Ascending aorta (tissue), 2 donors: ENCODE measurements at regions not wholly inside any gene's neighbourhood (a gene's known extent, or its start where the extent isn't known, plus 50 kb on each side); places are given as distances from the start of the nearest gene placed in this dataset.
"Not testable (repeated sequence)": the region's sequence is repeated elsewhere in the genome, so short reads cannot be mapped to it uniquely, and the experiment has no call there.

Source experiments
- DNase-seq, 2 donors: peaks; one replicate each; pipeline ENCODE4 v3.0.0-alpha.2; 2019; ENCODE audit warnings: low spot score in 2 of 2
- H3K27ac ChIP-seq, 2 donors: fragments of 200-600 bp; sonication (generic); one replicate each; pipeline ENCODE4 v1.5.1; 2016 to 2017; ENCODE audit warnings: mild to moderate bottlenecking in 1 of 2
- H3K27me3 ChIP-seq: fragments of 200-600 bp; sonication (generic); one replicate; pipeline ENCODE4 v1.5.1; 2017
- H3K36me3 ChIP-seq, 2 donors: fragments of 200-600 bp; sonication (generic); one replicate each; pipeline ENCODE4 v1.5.1; 2016
- H3K4me1 ChIP-seq, 2 donors: fragments of 200-600 bp; sonication (generic); one replicate each; pipeline ENCODE4 v1.5.1; 2016 to 2017; ENCODE audit warnings: mild to moderate bottlenecking in 1 of 2
- H3K4me3 ChIP-seq, 2 donors: fragments of 200-600 bp; sonication (generic); one replicate each; pipeline ENCODE4 v1.5.1; 2016 to 2017; ENCODE audit warnings: mild to moderate bottlenecking in 1 of 2
- H3K9me3 ChIP-seq, 2 donors: fragments of 200-600 bp; sonication (generic); one replicate each; pipeline ENCODE4 v1.5.1; 2016
- CTCF ChIP-seq, 3 experiments: fragments of 200-600 bp in 2 of 3; fragments of 450-650 bp in 1 of 3; sonication (generic) in 2 of 3; IDR thresholded peaks; one replicate each; pipeline ENCODE4 v1.5.1; 2016 to 2019; ENCODE audit warnings: antibody characterized with exemption in 3 of 3, mild to moderate bottlenecking in 1 of 3, moderate library complexity in 1 of 3
- intact Hi-C: fragments of 100-400 bp; cut with DNase I; formaldehyde crosslinking; loops from one replicate; pipeline ENCODE4 v1.15.1; 2023

DNA sequence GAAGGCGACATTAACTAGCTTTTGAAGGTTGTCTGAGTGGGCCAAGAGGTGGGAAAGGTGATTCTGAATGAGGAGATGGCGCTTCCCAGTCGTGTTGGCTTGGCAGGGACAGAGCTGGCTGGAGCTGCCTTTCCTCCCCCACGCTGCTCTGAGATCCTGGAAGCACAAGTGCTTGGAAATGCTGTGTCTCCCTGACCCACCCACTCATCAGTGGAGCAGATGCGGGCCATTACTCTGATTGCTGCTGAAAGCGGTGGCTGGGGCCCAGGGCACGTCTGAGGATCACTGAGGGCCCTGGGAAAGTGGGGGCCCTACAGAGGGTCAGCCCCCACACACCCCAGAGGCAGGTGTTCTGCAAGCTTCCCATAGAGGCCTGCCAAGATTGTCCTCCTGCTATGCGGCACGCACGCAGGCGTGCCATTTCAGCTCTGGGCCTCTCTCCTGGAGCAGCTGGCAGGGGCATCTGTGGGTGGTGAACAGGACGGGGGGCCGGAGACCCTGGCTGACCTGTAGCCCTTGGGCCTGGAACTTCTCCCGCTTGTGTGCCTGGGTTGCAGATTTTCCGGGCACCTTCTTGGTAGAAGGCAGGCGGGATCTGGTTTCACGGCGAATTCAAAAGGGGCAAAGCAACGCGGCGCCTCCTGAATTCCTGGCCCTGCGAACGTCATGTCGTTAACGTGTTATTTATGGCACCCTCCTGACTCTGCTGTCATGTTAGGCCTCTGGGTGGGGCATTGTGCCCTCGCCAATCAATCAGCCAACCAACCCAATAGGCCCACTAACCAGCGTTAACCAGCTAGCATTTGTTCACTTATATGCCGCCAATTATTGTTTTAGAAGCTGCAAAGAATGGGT is 133.8 kb upstream of the TBX3 start:
- Histone ChIP-seq H3K9me3 (no peaks in the 10 kb centered on the region), H3K27me3 (no peaks in the 10 kb centered on the region), H3K4me3 (no peak overlapping the region), H3K4me1 (no peaks in the 10 kb centered on the region), H3K36me3 (no peaks in the 10 kb centered on the region), H3K27ac (no peak overlapping the region)
- intact Hi-C loops = no loop called here
- TF ChIP-seq CTCF (IDR thresholded peaks at IDR 0.05) = no peak
- no peak for DNase-seq

DNA sequence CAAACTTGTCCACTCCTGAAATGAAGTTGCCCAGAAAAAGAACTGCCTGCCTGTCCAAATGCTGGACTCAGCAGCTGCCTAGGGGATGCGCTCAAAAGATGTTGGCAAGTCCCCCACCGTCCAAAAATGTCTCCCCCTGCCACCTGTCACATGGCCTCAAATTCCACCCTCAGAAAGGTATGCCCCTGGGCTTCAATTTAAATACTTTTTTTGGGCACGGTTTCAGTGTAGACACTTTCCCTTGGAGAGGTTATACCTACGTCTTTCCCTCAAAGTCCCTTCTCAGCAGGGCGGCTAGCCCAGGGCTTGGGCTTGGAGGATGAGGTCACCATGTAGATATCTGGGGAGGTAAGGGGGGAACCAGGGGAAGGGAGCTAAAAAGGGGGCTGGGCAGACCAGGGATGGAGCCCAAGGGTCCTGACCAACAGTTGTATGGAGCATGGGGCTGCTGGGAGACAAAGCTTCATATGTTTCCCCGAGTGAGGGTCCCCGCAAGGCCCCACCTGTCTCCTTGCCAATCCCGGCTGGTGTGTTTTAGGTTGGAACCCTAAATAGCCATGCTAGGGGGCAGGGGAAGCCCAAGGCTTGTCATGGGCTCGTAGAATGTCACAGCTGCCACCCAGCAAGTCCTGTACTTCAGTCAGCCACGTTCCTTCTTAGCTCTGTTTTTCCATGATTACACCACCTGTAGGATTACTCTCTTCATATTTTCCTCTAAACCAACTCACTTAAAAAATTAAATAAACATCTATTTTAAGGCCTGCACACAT is 131.2 kb upstream of the TBX3 start:
- H3K27ac ChIP-seq = no peak overlapping the region
- H3K36me3 ChIP-seq = no peaks in the 10 kb centered on the region
- no peak for TF ChIP-seq CTCF (IDR thresholded peaks at IDR 0.05)
- no peaks in the 10 kb centered on the region for H3K27me3 ChIP-seq
- no peaks in the 10 kb centered on the region for H3K9me3 ChIP-seq
- no peak overlapping the region for H3K4me3 ChIP-seq
- no peak for DNase-seq
- intact Hi-C loops = no loop called here
- H3K4me1 ChIP-seq = no peaks in the 10 kb centered on the region

- no peak for DNase-seq
- no peak overlapping the region for H3K27ac ChIP-seq
- intact Hi-C loops = no loop called here
- H3K4me3 ChIP-seq = no peak overlapping the region
- no peak for TF ChIP-seq CTCF (IDR thresholded peaks at IDR 0.05)
- no peaks in the 10 kb centered on the region for H3K27me3 ChIP-seq
- no peaks in the 10 kb centered on the region for H3K4me1 ChIP-seq
- H3K36me3 ChIP-seq = no peaks in the 10 kb centered on the region
- no peaks in the 10 kb centered on the region for H3K9me3 ChIP-seq
These were observed 129.1 kb upstream of the TBX3 start for GRCh38 chr12:114812858-114813761.

GRCh38 chr12:114812384-114812783 is 128.4 kb upstream of the TBX3 start:
- Histone ChIP-seq H3K27me3 (no peaks in the 10 kb centered on the region), H3K27ac (no peak overlapping the region), H3K36me3 (no peaks in the 10 kb centered on the region), H3K4me3 (no peak overlapping the region), H3K4me1 (no peaks in the 10 kb centered on the region), H3K9me3 (no peaks in the 10 kb centered on the region)
- intact Hi-C loops = no loop called here
- no peak for TF ChIP-seq CTCF (IDR thresholded peaks at IDR 0.05)
- no peak for DNase-seq

DNA sequence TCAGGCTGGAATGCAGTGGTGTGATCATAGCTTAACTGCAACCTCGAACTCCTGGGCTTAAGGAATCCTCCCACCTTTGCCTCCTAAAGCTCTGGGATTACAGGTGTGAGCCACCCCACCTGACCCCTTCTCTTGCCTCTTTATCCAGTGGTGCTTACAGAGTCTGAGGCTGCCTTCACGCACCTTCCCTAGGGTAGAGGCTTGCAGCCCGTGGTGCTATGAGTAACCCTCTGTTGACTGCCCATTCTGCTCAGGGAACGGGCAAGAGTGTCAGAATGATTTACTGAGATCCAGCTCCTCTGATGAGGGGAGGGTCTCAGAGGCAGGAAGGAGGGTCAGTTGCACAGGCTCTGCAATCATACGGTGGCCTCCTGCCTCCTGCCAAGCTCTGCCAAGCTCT is 125.1 kb upstream of the TBX3 start:
- DNase-seq = no peak
- intact Hi-C loops = no loop called here
- TF ChIP-seq CTCF (IDR thresholded peaks at IDR 0.05) = no peak

DNA sequence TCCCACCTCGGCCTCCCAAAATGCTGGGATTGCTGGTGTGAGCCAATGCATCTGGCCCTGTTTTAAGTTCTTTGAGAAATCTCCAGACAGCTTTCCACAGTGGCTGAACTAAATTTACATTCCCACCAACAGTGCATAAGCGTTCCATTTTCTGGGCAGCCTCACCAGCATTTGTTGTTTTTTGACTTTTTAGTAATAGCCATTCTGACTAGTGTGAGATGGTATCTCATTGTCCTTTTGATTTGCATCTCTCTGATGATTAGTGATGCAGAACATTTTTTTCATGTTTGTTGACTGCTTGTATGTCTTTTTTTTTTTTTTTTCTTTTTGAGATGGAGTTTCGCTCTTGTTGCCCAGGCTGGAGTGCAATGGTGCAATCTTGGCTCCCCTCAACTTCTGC is 117.4 kb upstream of the TBX3 start:
- H3K4me3 ChIP-seq, H3K36me3 ChIP-seq, H3K27ac ChIP-seq, H3K9me3 ChIP-seq, intact Hi-C loops, H3K4me1 ChIP-seq, H3K27me3 ChIP-seq, DNase-seq: not testable (repeated sequence)

More for the DNA sequence above, 125.1 kb upstream of the TBX3 start:
- Histone ChIP-seq H3K9me3 (no peaks in the 10 kb centered on the region), H3K36me3 (no peaks in the 10 kb centered on the region), H3K4me3 (no peak overlapping the region), H3K4me1 (no peaks in the 10 kb centered on the region), H3K27me3 (no peaks in the 10 kb centered on the region), H3K27ac (no peak overlapping the region)

- H3K36me3 ChIP-seq, H3K4me1 ChIP-seq, intact Hi-C loops, H3K9me3 ChIP-seq, H3K4me3 ChIP-seq, H3K27me3 ChIP-seq, H3K27ac ChIP-seq, DNase-seq: not testable (repeated sequence)
These were observed 116.6 kb upstream of the TBX3 start for GRCh38 chr12:114800566-114800965.
